ENCODE measurements at regions not wholly inside any gene's neighbourhood (a gene's known extent, or its start where the extent isn't known, plus 50 kb on each side); places are given as distances from the start of the nearest gene placed in this dataset.
"Not testable (repeated sequence)": the region's sequence is repeated elsewhere in the genome, so short reads cannot be mapped to it uniquely, and the experiment has no call there.

DNA sequence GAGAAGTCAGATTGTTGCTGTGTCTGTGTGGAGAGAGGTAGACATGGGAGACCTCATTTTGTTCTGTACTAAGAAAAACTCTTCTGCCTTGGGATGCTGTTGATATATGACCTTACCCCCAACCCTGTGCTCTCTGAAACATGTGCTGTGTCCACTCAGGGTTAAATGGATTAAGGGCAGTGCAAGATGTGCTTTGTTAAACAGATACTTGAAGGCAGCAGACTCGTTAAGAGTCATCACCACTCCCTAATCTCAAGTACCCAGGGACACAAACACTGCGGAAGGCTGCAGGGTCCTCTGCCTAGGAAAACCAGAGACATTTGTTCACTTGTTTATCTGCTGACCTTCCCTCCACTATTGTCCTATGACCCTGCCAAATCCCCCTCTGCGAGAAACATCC, 1183.5 kb downstream of the FOXD4L5 start:
- TF ChIP-seq CTCF (IDR thresholded peaks at IDR 0.05); MAX (IDR thresholded peaks at IDR 0.05; ENCODE audit: low read depth); EP300 (IDR thresholded peaks at IDR 0.05; ENCODE audit: borderline replicate concordance in 1 of 2, low read depth in 1 of 2, low read length in 1 of 2); FOXJ3 (CRISPR knock-in tag; IDR thresholded peaks at IDR 0.05); FOXM1 (IDR thresholded peaks at IDR 0.05; ENCODE audit: low read depth); TCF12 (IDR thresholded peaks at IDR 0.05); RCOR1 (IDR thresholded peaks at IDR 0.05; ENCODE audit: low read length); EZH2phosphoT487 (IDR thresholded peaks at IDR 0.05; ENCODE audit: borderline replicate concordance, low read depth); POLR2AphosphoS5 (IDR thresholded peaks at IDR 0.05; ENCODE audit: low read depth, low read length); REST (IDR thresholded peaks at IDR 0.05; ENCODE audit: low read depth, low read length); CHD2 (IDR thresholded peaks at IDR 0.05; ENCODE audit: low read length, partially characterized antibody): not testable (repeated sequence)

Data from SK-N-SH (cell line).